ENCODE measurements at regions not wholly inside any gene's neighbourhood (a gene's known extent, or its start where the extent isn't known, plus 50 kb on each side); places are given as distances from the start of the nearest gene placed in this dataset.

DNA sequence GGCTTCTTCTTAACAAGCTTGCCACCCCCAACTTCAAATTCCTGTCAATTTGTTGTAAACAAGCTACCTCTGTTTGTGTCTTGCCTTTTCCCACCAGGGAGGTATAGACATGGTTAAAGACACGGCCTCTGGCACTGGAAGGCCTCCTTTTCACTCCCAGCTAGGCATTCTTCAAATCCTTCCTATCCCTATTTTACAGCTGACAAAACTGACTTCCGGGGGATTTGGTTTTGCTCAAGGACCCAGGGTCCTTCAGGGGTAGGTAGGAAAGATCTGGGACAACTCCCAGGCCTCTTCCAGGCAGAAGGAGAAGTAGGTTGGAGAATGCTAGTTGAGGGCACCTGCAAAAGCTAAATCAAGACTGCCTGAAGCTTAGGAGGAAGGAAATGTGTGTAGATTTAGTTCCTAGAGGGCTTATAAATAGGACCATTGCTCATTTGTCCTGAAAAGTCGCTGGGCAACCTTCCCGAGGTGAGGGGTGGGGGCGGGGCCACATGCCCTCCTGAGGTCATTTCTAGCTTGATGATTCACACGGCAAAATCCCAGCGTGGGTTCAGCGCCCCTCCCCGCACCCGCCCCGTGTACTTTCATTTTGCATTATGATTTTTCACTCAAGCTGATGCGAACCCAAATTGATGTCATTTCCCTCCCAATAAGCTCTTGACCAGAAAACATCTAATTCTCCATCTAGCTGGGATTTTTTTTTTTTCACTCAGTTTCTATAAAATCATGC, 365.5 kb downstream of the SHQ1 start:
- H3K4me3 ChIP-seq = peak overlapping the region in 6 of 10 experiments; percentile 16 to 47 (median 34); a peak in 10 of 20 replicates
- H3K9ac ChIP-seq = peak overlapping the region in 6 of 11 experiments; percentile 11 to 46 (median 29); a peak in 8 of 22 replicates
- H4K20me1 ChIP-seq = peaks cover 0 to 6% (median 0%) of the 10 kb centered on the region in 11 experiments; a peak in 1 of 22 replicates
- peak overlapping the region in 9 of 11 experiments; percentile 2 to 39 (median 19); a peak in 5 of 22 replicates for H3K27ac ChIP-seq
- no peak for TF ChIP-seq Cebpa-rat (IDR thresholded peaks at IDR 0.05)
- peaks cover 27 to 34% (median 32%) of the 10 kb centered on the region in 10 experiments for H3K4me1 ChIP-seq
- no peaks in the 10 kb centered on the region for H3K27me3 ChIP-seq
- H3K36me3 ChIP-seq = no peaks in the 10 kb centered on the region
- H3K9me3 ChIP-seq (replicated peaks in 1 of 11) = peaks cover 0 to 10% (median 5%) of the 10 kb centered on the region in 11 experiments; a peak in 9 of 22 replicates
- H3K4me2 ChIP-seq = peak overlapping the region; percentile 56 to 87 (median 76)

DNA sequence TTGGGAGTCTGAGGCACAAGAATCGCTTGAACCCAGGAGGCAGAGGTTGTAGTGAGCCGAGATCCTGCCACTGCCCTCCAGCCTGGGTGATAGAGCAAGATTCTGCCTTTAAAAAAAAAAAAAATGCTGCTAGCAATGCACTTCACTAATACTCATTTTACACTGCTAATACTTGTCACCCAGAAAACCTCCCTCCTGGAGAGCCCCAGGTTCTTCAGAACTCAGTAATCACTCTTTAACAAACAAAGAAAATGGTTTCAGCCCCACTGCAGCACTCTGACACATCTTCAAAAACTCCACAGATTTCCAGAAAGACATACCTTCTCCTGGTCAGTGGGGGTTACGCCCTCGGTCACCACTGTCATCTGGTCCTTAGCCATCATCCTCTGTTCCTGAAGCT, 366.7 kb downstream of the SHQ1 start:
- Histone ChIP-seq H3K9me3 (replicated peaks in 1 of 11) (peaks cover 0 to 10% (median 5%) of the 10 kb centered on the region in 11 experiments; a peak in 9 of 22 replicates), H4K20me1 (peaks cover 0 to 6% (median 0%) of the 10 kb centered on the region in 11 experiments; a peak in 1 of 22 replicates), H3K36me3 (no peaks in the 10 kb centered on the region), H3K4me3 (no peak overlapping the region), H3K4me1 (peaks cover 17 to 22% (median 20%) of the 10 kb centered on the region in 10 experiments), H3K4me2 (no peak overlapping the region), H3K27me3 (no peaks in the 10 kb centered on the region), H3K9ac (no peak overlapping the region), H3K27ac (no peak overlapping the region)
- no peak for TF ChIP-seq Cebpa-rat (IDR thresholded peaks at IDR 0.05)

- H3K4me2 ChIP-seq = no peak overlapping the region
- H3K9me3 ChIP-seq (replicated peaks in 1 of 11) = peaks cover 0 to 10% (median 5%) of the 10 kb centered on the region in 11 experiments; a peak in 9 of 22 replicates
- H4K20me1 ChIP-seq = peaks cover 0 to 6% (median 0%) of the 10 kb centered on the region in 11 experiments; a peak in 1 of 22 replicates
- no peak for TF ChIP-seq Cebpa-rat (IDR thresholded peaks at IDR 0.05)
- H3K36me3 ChIP-seq = no peaks in the 10 kb centered on the region
- H3K4me3 ChIP-seq = no peak overlapping the region
- peaks cover 13 to 22% (median 18%) of the 10 kb centered on the region in 10 experiments for H3K4me1 ChIP-seq
- H3K27ac ChIP-seq = no peak overlapping the region
- H3K27me3 ChIP-seq = no peaks in the 10 kb centered on the region
- no peak overlapping the region for H3K9ac ChIP-seq
These were observed 367.9 kb downstream of the SHQ1 start for GRCh38 chr3:72480366-72480765.

GRCh38 chr3:72479651-72480215, 368.5 kb downstream of the SHQ1 start:
- H3K36me3 ChIP-seq = no peaks in the 10 kb centered on the region
- no peak overlapping the region for H3K27ac ChIP-seq
- no peaks in the 10 kb centered on the region for H3K27me3 ChIP-seq
- TF ChIP-seq Cebpa-rat (IDR thresholded peaks at IDR 0.05) = no peak
- H3K9me3 ChIP-seq (replicated peaks in 1 of 11) = peaks cover 0 to 10% (median 5%) of the 10 kb centered on the region in 11 experiments; a peak in 8 of 22 replicates
- H3K4me1 ChIP-seq = peaks cover 13 to 22% (median 18%) of the 10 kb centered on the region in 10 experiments
- no peak overlapping the region for H3K9ac ChIP-seq
- H3K4me3 ChIP-seq = no peak overlapping the region
- no peak overlapping the region for H3K4me2 ChIP-seq
- H4K20me1 ChIP-seq = peaks cover 0 to 6% (median 0%) of the 10 kb centered on the region in 11 experiments; a peak in 1 of 22 replicates

DNA sequence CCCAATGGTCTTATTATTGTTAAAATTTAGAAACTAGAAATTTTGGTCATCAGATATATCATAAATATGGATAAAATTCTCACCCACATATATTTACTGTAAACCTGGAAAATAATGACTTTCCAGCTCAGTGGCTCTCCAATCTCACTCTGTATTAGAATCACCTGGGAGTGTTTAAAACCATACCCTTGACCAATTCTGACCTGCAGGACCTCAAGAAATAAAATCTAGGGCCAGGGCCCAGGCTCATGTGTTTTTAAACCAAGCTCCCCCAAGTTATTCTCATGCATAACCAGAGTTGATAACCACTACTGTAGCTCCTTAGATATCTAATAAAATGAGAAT, 372.1 kb downstream of the SHQ1 start:
- Histone ChIP-seq H3K36me3 (no peaks in the 10 kb centered on the region), H3K4me1 (no peaks in the 10 kb centered on the region), H3K27ac (no peak overlapping the region), H3K4me2 (no peak overlapping the region), H3K9ac (no peak overlapping the region), H3K27me3 (no peaks in the 10 kb centered on the region), H3K4me3 (no peak overlapping the region), H4K20me1 (no peaks in the 10 kb centered on the region), H3K9me3 (replicated peaks in 1 of 11) (peaks cover 0 to 10% (median 5%) of the 10 kb centered on the region in 11 experiments; a peak in 8 of 22 replicates)
- TF ChIP-seq Cebpa-rat (IDR thresholded peaks at IDR 0.05) = no peak

DNA sequence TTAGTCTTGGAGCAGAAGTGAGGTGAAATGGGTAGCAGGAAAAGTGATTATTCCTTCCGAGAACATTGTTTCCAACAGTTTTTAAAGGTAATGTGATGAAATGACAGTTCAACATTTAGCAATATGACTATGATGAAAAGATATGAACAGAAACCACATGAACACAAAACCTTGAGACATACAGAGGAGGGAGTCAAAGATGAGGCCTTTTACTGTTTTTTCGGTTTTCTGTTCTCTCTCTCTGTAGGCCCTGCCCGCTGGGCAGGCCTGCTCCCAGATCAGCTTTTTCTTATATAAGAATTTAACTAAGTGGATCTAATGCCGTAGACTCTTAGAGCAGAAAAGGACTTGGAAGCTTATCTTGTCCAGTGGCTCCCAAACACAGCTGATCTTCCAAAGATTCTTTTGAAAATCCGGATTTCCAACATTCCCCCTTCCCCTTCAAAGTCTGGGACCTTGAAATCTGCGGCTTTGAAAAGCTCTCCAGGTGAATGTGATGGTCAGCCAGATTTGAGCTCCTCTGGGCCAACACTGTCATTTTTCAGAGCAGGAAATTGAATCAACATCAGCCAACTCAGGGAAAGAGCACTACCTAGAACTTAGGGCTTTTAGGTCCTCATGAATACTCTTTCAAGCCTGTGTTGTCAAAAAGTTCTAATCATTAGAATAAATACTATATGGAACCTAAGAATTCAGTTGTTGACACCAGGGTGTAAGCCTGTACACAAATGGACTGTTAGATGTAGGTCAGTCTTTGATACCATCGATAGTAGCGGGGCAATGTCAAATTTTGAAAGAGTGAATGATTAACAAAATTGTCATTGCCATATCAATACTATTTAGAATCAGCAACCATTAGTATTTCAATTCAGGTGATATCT, 372.7 kb downstream of the SHQ1 start:
- TF ChIP-seq Cebpa-rat (IDR thresholded peaks at IDR 0.05) = no peak
- peaks cover 0 to 9% (median 5%) of the 10 kb centered on the region in 11 experiments; a peak in 8 of 22 replicates for H3K9me3 ChIP-seq (replicated peaks in 1 of 11)
- no peak overlapping the region for H3K27ac ChIP-seq
- no peak overlapping the region for H3K9ac ChIP-seq
- H3K4me3 ChIP-seq = no peak overlapping the region
- H3K4me1 ChIP-seq = no peaks in the 10 kb centered on the region
- H3K36me3 ChIP-seq = no peaks in the 10 kb centered on the region
- no peaks in the 10 kb centered on the region for H4K20me1 ChIP-seq
- H3K27me3 ChIP-seq = no peaks in the 10 kb centered on the region
- no peak overlapping the region for H3K4me2 ChIP-seq

DNA sequence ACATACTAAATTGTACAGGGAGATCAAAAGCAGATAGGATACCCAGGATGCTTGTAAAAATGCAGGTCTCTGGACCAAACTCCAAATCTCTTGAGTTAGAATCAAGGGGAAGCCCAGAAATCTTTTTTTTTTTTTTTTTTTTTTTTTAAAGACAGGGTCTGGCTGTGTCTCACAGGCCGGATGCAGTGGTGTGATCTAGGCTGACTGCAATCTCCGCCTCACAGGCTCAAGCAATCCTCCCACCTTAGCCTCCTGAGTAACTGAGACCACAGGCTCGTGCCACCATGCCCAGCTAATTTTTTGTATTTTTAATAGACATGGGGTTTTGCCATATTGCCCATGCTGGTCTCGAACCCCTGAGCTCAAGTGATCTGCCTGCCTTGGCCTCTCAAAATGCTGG, 373.5 kb downstream of the SHQ1 start:
- no peak overlapping the region for H3K4me2 ChIP-seq
- no peak overlapping the region for H3K4me3 ChIP-seq
- H3K9me3 ChIP-seq (replicated peaks in 1 of 11) = peaks cover 0 to 2% (median 0%) of the 10 kb centered on the region in 11 experiments; a peak in 5 of 22 replicates
- H3K36me3 ChIP-seq = no peaks in the 10 kb centered on the region
- H3K27ac ChIP-seq = no peak overlapping the region
- no peak overlapping the region for H3K9ac ChIP-seq
- no peaks in the 10 kb centered on the region for H4K20me1 ChIP-seq
- no peak for TF ChIP-seq Cebpa-rat (IDR thresholded peaks at IDR 0.05)
- H3K4me1 ChIP-seq = no peaks in the 10 kb centered on the region
- no peaks in the 10 kb centered on the region for H3K27me3 ChIP-seq

- H3K36me3 ChIP-seq = no peaks in the 10 kb centered on the region
- no peaks in the 10 kb centered on the region for H4K20me1 ChIP-seq
- H3K9me3 ChIP-seq (replicated peaks in 1 of 11) = no peaks in the 10 kb centered on the region
- no peak overlapping the region for H3K4me3 ChIP-seq
- no peaks in the 10 kb centered on the region for H3K27me3 ChIP-seq
- no peak overlapping the region for H3K27ac ChIP-seq
- H3K4me2 ChIP-seq = no peak overlapping the region
- H3K9ac ChIP-seq = no peak overlapping the region
- H3K4me1 ChIP-seq = no peaks in the 10 kb centered on the region
- TF ChIP-seq Cebpa-rat (IDR thresholded peaks at IDR 0.05) = no peak
These were observed 375.1 kb downstream of the SHQ1 start for GRCh38 chr3:72473156-72473555.

DNA sequence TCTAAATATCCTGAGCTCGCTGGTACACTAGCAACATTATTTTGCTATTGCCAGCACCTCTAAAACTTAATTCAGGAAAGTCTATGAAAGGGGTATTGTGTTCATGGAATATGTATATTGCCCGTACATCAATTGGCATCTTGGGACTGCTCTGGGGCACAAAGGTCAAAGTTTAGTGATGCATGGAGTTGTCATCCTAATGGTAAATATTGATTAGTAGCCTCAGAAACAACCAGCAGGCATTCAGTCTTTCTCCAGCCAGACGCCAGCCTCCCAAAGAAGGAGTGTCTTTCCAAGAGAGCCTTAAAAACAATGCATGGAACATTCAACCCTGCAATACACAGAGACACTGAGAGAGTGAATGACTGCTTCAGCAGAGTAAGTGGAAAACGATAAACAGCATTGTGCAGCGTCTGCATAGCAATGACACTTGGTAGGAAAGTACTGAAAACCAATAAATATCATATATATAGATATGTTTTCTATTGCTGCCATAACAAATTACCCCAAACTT, 377.3 kb downstream of the SHQ1 start:
- no peak overlapping the region for H3K27ac ChIP-seq
- no peak overlapping the region for H3K4me2 ChIP-seq
- no peak overlapping the region for H3K9ac ChIP-seq
- no peaks in the 10 kb centered on the region for H3K9me3 ChIP-seq (replicated peaks in 1 of 11)
- H4K20me1 ChIP-seq = no peaks in the 10 kb centered on the region
- no peaks in the 10 kb centered on the region for H3K27me3 ChIP-seq
- H3K4me1 ChIP-seq = no peaks in the 10 kb centered on the region
- H3K36me3 ChIP-seq = no peaks in the 10 kb centered on the region
- no peak for TF ChIP-seq Cebpa-rat (IDR thresholded peaks at IDR 0.05)
- H3K4me3 ChIP-seq = no peak overlapping the region

Measured in BLaER1 treated with 17β-estradiol and CSF1 and Interleukin-3, amounts not matched to agents 10 nM and 100 nM (cell line).